KOPT-K1 (cell line): ENCODE measurements at regions not wholly inside any gene's neighbourhood (a gene's known extent, or its start where the extent isn't known, plus 50 kb on each side); places are given as distances from the start of the nearest gene placed in this dataset.
"Not testable (repeated sequence)": the region's sequence is repeated elsewhere in the genome, so short reads cannot be mapped to it uniquely, and the experiment has no call there.

Experiments used
- H3K27ac ChIP-seq: fragments of 200-600 bp; sonication (generic); 2 replicates; pipeline ENCODE4 v1.5.1; 2016; ENCODE audit warnings: antibody characterized with exemption, mild to moderate bottlenecking, low read depth, low read length; ENCODE audit not compliant: poor library complexity, severe bottlenecking
- H3K36me3 ChIP-seq: fragments of 200-600 bp; sonication (generic); 2 replicates; pipeline ENCODE4 v1.5.1; 2017; ENCODE audit warnings: antibody characterized with exemption, mild to moderate bottlenecking, low read length, moderate library complexity; ENCODE audit not compliant: insufficient read depth
- H3K9me3 ChIP-seq: fragments of 200-600 bp; sonication (generic); 2 replicates; pipeline ENCODE4 v1.5.1; 2017; ENCODE audit warnings: antibody characterized with exemption, low read length, mild to moderate bottlenecking; ENCODE audit not compliant: insufficient read depth, poor library complexity, severe bottlenecking

DNA sequence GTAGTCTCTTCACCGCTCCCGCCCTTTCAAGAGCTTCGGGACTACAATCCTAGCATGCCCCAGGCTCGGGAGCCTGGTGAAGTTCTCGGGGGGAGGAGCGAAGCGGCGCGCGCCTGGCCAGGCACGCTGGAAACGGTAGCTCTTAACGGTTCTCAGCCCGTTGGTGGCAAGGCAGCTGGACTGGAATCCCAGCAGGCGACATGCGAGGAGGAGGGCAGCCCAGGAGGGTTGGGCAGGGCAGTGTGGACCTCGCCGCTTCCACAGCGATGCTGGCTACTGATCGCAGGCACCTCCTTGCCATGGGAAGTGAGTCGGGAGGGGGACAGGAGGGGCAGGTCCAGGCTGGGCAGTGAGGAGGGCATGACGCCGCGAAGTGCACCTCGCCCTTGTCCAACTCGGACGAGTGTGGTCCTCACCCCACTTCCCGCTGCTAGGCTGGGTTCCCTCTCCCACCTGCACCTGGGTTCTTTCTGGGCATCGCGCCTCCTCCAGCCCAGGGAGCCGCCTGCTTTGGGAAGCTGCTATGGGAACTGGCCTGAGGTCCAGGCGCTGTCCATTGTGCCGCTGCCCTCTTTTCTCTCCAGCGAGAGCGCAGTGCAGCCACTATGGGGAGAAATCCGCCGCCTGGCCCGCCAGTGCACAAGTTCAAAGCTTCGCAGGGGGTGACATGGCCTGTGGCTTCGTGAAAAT is 367.8 kb upstream of the NUPR2 start:
- H3K9me3 ChIP-seq = peaks cover 59% of the 10 kb centered on the region
- no peaks in the 10 kb centered on the region for H3K36me3 ChIP-seq
- H3K27ac ChIP-seq = no peak overlapping the region

DNA sequence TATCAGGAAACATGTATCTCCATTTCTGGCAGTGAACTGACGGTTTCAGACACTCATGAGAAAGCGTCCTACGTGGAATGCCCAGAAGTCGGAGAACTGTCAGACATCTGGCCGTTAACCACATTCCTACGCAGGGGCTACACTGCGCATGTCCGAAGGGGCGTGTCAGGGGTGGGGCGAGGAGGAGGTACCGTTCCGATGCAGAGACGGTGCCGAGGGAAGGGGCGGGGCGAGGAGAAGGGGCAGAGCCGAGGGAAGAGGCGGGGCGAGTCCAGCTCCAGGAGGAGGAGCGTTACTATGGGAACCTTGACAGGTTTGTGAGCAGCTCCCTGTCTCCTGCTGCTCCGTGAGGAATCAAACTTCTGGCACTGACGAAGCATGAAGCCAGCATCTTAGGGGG is 366.9 kb upstream of the NUPR2 start:
- Histone ChIP-seq H3K9me3 (peaks cover 64% of the 10 kb centered on the region), H3K27ac (no peak overlapping the region), H3K36me3 (no peaks in the 10 kb centered on the region)

DNA sequence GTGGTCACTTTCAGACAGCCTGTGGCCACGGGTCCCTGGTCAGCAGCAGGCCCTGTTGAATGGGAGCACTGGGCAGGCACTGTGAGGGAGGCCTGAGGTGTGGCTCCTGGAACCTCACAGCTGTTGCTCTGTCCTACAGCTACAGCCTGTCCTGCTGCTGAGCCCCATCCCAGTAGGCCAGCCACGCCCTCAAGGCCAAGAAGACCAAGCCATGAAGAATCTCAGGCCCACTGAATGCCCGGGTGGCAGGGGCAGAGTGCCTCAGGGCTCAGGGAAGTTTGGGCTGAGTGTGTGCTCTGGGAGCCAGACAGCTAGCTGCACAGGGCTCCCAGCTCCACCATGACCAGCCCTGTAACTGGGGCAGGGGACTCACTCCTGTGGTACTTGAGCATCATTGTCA is 363.5 kb upstream of the NUPR2 start:
- H3K36me3 ChIP-seq = no peaks in the 10 kb centered on the region
- peaks cover 81% of the 10 kb centered on the region for H3K9me3 ChIP-seq

DNA sequence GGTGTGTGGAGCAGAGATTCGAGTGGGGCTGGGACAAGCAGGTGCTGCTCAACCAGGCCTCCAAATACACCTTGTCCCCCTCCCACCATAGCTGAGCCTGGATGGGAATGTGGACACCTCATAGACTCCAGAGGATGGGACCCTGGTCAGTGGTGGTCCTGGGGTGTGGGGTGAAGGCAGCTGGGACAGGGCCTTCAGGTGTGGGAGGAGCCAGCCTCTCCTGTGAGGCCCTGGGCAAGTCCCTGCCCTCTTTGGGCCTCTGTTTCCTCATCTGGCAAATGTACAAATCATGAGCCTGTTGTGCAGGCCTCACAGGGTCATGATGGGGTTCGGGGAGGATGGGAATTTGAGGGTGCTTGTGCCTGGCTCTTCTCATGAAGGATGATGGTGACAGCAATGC is 362.9 kb upstream of the NUPR2 start:
- no peak overlapping the region for H3K27ac ChIP-seq
- H3K9me3 ChIP-seq = peaks cover 81% of the 10 kb centered on the region
- no peaks in the 10 kb centered on the region for H3K36me3 ChIP-seq

More for the DNA sequence above, 363.5 kb upstream of the NUPR2 start:
- H3K27ac ChIP-seq = no peak overlapping the region

DNA sequence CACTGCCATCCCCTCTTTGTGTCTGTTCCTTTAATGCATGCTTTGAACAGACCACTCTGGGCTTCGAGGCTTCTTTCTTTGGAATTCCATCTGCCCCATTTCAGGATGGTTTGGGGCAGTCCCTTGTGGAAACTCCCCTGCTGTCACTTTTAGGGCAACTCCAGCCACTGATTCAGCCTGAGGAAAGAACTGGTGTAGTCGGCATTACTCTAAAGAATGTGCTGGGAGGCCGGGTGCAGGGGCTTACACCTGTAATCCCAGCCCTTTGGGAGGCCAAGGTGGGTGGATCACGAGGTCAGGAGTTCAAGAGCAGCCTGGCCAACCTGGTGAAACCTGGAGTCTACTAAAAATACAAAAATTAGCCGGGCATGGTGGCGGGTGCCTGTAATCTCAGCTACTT is 358.1 kb upstream of the NUPR2 start:
- Histone ChIP-seq H3K27ac (no peak overlapping the region), H3K9me3 (peaks cover 91% of the 10 kb centered on the region), H3K36me3 (no peaks in the 10 kb centered on the region)

DNA sequence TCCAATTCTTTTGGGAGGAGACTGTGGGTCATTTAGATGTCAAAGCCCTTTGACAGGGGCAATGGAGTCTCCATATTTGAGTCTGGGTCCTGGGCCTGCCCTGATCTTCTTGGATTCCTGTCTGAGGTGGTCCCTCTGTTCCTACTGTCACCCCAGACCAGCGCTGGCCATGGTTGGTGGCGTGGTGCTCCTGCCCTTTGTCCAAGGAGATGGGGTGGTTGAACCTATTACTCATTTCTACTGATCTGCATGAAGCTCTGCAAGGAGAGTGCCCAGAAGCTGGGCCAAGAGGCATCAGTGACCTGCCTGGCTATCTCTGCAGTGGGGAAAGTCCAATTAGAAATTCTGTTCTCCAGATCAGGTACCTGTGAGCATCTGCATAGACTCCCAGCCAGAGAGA is 355.6 kb upstream of the NUPR2 start:
- Histone ChIP-seq H3K9me3 (peaks cover 96% of the 10 kb centered on the region), H3K27ac (no peak overlapping the region), H3K36me3 (no peaks in the 10 kb centered on the region)

DNA sequence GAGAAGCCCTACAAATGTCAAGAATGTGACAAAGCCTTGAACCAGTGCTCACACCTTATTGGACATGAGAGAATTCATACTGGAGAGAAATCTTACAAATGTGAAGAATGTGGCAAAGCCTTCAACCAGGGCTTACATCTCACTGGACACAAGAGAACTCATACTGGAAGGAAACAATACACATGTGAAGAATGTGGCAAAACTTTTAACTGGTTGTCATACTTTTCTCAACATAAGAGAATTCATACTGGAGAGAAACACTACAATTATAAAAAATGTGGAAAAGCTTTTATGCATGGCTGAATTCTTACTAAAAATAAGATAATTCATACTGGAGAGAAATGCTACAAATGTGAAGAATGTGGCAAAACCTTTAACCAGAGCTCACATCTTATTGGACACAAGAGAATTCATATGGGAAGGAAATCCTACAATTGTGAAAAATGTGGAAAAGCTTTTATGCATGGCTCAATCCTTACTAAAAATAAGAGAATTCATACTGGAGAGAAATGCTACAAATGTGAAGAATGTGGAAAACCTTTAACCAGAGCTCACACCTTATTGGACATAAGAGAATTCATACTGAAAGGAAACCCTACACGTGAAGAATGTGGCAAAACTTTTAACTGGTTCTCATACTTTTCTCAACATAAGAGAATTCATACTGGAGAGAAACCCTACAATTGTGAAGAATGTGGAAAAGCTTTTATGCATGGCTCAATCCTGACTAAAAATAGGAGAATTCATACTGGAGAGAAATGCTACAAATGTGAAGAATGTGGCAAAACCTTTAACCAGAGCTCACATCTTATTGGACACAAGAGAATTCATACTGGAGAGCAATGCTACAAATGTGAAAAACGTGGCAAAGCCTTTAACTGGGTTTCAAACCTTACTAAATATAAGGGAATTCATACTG is 350.6 kb upstream of the NUPR2 start:
- not testable (repeated sequence) for H3K36me3 ChIP-seq, H3K27ac ChIP-seq
- H3K9me3 ChIP-seq = peaks cover 96% of the 10 kb centered on the region

DNA sequence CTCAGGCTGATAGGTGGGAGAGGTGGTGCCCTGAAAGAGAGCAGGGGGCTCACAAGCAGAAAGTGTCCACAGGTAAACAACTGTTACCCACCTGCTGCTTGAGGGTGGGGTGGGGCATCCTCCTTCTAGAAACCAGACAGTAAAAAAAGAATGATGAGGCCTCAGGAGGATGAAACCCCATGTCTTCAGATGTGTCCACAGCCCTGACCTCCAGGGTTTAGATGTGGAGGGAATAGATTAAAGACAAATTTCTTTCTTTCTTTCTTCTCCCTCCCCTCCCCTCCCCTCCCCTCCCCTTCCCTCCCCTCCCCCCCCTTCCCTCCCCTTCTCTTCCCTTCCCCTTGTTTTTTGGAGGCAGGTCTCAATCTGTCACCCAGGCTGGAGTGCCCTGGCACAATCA is 333.5 kb upstream of the NUPR2 start:
- Histone ChIP-seq H3K27ac (no peak overlapping the region), H3K36me3 (no peaks in the 10 kb centered on the region), H3K9me3 (peaks cover 41% of the 10 kb centered on the region)

DNA sequence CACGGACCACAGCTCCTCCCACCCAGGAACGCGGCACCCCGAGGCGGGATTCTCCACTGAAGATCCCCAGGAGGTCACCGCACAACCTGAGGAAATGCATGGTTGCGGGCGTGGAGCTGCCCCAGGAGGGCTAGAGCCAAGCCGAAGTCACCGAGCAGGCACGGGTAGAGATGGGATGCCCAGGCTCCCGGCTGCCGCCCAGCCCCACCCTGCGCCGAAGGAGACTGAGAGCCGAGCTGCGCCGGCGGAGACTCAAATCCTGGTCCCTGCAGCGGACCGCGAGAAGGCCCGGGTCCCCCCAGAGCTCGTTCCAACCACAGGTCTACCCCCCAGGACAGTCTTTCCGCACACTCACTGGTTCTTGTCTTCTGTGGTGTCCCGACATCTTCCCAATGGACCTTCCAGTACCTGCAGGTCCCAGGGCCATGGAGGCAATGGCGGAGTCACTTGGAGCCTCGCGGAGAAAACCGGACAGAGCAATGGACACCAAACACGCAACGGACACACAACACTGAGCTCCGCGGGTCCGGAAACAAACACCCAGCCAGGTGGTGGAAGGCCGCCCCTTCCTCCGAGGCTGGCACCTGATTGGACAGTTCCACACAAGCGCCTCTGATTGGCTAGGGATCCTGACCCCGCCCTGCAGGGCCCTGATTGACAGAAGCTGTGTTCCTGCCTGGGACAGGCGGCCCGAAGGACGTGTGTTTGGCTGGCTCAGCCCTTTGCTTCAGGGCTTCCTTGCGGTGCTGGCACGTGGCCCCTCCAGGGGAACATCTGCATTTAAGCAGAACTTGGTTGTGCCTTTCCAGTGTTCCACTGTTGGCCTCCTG is 331.9 kb upstream of the NUPR2 start:
- peaks cover 34% of the 10 kb centered on the region for H3K9me3 ChIP-seq
- H3K36me3 ChIP-seq = no peaks in the 10 kb centered on the region
- H3K27ac ChIP-seq = no peak overlapping the region

DNA sequence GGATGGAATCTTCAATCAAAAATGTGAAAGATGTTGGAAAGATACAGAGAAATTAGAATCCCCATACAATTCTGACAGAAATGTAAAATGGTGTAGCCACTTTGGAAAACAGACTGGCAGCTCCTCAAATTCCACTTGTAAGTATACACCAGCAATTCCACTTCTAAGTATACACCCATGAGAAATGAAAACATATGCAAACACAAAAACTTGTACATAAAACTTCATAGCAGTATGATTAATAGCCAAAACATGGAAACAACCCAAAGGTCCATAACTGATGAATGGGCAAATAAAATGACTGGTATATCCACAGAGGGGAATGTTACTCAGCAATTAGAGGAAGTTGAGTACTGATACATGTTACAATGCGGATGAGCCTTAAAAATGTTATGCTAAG is 304.3 kb upstream of the NUPR2 start:
- not testable (repeated sequence) for H3K27ac ChIP-seq, H3K36me3 ChIP-seq, H3K9me3 ChIP-seq

DNA sequence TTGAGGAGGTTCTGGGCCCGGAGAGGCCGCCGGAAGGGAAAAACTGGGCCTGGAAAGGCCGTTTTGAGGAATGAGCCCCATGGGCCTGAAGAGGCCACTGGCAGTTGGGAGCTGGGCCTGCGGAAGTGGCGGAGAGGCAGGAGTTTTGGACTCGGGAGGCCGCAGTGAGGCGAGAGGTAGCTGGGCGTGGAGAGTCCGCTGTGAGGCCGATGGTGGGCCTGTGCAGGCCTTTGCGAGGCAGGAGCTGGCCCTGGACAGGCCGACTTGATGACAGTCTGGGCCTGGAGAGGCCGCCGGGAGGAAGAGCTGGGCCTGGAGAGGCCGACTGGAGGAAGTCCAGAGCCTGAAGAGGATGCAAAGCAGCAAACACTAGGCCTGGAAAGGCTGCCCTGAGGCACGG is 259.0 kb upstream of the NUPR2 start:
- Histone ChIP-seq H3K36me3 (no peaks in the 10 kb centered on the region), H3K27ac (no peak overlapping the region), H3K9me3 (peaks cover 17% of the 10 kb centered on the region)

DNA sequence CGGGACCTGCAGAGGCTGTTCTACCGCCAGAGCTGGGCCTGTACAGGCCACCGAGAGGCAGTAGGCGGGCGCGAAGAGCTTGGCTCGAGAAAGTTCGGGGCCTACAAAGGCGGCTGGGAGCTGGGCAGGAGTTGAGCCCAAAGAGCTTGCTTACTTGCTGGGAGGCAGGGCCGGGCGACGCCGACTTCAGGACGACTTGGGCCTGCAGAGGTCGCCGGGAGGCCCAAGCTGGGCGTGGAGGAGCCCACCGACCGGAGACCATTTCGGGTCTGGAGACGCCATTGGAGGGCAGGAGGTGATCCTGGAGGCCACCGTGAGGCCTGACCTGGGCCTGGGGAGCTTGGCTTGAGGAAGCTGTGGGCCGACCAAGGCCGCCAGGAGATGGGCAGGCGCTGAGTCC is 258.4 kb upstream of the NUPR2 start:
- peaks cover 17% of the 10 kb centered on the region for H3K9me3 ChIP-seq

DNA sequence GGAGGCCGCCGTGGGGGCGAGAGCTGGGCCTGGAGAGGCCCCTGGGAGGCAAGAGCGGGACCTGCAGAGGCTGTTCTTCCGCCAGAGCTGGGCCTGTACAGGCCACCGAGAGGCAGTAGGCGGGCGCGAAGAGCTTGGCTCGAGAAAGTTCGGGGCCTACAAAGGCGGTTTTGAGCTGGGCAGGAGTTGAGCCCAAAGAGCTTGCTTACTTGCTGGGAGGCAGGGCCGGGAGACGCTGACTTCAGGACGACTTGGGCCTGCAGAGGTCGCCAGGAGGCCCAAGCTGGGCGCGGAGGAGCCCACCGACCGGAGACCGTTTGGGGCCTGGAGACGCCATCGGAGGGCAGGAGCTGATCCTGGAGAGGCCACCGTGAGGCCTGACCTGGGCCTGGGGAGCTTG is 257.1 kb upstream of the NUPR2 start:
- H3K36me3 ChIP-seq, H3K27ac ChIP-seq: not testable (repeated sequence)
- peaks cover 23% of the 10 kb centered on the region for H3K9me3 ChIP-seq

More for the DNA sequence above, 258.4 kb upstream of the NUPR2 start:
- not testable (repeated sequence) for H3K36me3 ChIP-seq, H3K27ac ChIP-seq

DNA sequence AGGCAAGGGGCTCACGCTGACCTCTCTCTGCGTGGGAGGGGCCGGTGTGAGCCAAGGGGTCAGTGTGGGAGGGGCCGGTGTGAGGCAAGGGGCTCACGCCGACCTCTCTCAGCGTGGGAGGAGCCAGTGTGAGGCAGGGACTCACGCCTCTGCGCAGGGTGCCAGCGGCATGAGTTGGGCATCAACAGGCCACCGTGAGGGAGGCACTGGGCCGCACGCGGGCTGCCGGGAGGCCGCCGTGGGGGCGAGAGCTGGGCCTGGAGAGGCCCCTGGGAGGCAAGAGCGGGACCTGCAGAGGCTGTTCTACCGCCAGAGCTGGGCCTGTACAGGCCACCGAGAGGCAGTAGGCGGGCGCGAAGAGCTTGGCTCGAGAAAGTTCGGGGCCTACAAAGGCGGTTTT is 255.6 kb upstream of the NUPR2 start:
- peaks cover 38% of the 10 kb centered on the region for H3K9me3 ChIP-seq
- H3K27ac ChIP-seq, H3K36me3 ChIP-seq: not testable (repeated sequence)

DNA sequence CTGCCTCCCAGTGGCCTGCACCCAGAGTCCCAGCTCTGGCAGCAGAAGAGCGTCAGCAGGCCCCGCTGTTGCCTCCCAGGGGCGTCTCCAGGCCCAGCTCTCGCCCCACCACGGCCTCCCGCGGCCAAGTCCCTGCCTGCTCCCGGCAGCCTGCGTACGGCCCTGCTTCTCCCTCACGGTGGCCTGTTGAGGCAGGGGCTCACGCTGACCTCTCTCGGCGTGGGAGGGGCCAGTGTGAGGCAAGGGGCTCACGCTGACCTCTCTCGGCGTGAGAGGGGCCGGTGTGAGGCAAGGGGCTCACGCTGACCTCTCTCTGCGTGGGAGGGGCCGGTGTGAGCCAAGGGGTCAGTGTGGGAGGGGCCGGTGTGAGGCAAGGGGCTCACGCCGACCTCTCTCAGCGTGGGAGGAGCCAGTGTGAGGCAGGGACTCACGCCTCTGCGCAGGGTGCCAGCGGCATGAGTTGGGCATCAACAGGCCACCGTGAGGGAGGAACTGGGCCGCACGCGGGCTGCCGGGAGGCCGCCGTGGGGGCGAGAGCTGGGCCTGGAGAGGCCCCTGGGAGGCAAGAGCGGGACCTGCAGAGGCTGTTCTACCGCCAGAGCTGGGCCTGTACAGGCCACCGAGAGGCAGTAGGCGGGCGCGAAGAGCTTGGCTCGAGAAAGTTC is 254.1 kb upstream of the NUPR2 start:
- H3K9me3 ChIP-seq = peaks cover 43% of the 10 kb centered on the region
- H3K36me3 ChIP-seq, H3K27ac ChIP-seq: not testable (repeated sequence)
